Rectal smooth muscle tissue (tissue), 1 donor: ENCODE measurements at regions not wholly inside any gene's neighbourhood (a gene's known extent, or its start where the extent isn't known, plus 50 kb on each side); places are given as distances from the start of the nearest gene placed in this dataset.

Experiments used
- H3K27ac ChIP-seq: one replicate; pipeline ENCODE4 v1.7.0; 2013; ENCODE audit warnings: low read depth, low read length, inconsistent platforms
- H3K27me3 ChIP-seq: one replicate; pipeline ENCODE4 v1.7.0; 2013; ENCODE audit warnings: low read length; ENCODE audit not compliant: control insufficient read depth, insufficient read depth
- H3K36me3 ChIP-seq: one replicate; pipeline ENCODE4 v1.7.0; 2013; ENCODE audit warnings: low read length; ENCODE audit not compliant: control insufficient read depth, insufficient read depth
- H3K4me1 ChIP-seq: one replicate; pipeline ENCODE4 v1.7.0; 2013; ENCODE audit warnings: low read length; ENCODE audit not compliant: control insufficient read depth, insufficient read depth
- H3K4me3 ChIP-seq: one replicate; pipeline ENCODE4 v1.7.0; 2013; ENCODE audit warnings: low read length
- H3K9ac ChIP-seq: one replicate; pipeline ENCODE4 v1.7.0; 2013; ENCODE audit warnings: low read length

- no peaks in the 10 kb centered on the region for H3K4me1 ChIP-seq
- no peak overlapping the region for H3K9ac ChIP-seq
- H3K4me3 ChIP-seq: no peak overlapping the region
- H3K36me3 ChIP-seq: no peaks in the 10 kb centered on the region
- no peak overlapping the region for H3K27ac ChIP-seq
- H3K27me3 ChIP-seq: no peaks in the 10 kb centered on the region
These were observed 551.8 kb upstream of the TYRP1 start for GRCh38 chr9:12141422-12141821.

GRCh38 chr9:12155401-12156134 is 537.6 kb upstream of the TYRP1 start:
- no peaks in the 10 kb centered on the region for H3K4me1 ChIP-seq
- no peaks in the 10 kb centered on the region for H3K27me3 ChIP-seq
- H3K27ac ChIP-seq: no peak overlapping the region
- H3K9ac ChIP-seq: no peak overlapping the region
- no peak overlapping the region for H3K4me3 ChIP-seq
- no peaks in the 10 kb centered on the region for H3K36me3 ChIP-seq

GRCh38 chr9:12162181-12162815 is 530.9 kb upstream of the TYRP1 start:
- Histone ChIP-seq H3K36me3 (no peaks in the 10 kb centered on the region), H3K4me1 (no peaks in the 10 kb centered on the region), H3K9ac (no peak overlapping the region), H3K27me3 (no peaks in the 10 kb centered on the region), H3K4me3 (no peak overlapping the region), H3K27ac (no peak overlapping the region)

- Histone ChIP-seq H3K27me3 (no peaks in the 10 kb centered on the region), H3K36me3 (no peaks in the 10 kb centered on the region), H3K9ac (no peak overlapping the region), H3K4me1 (no peaks in the 10 kb centered on the region), H3K27ac (no peak overlapping the region), H3K4me3 (no peak overlapping the region)
These were observed 529.3 kb upstream of the TYRP1 start for GRCh38 chr9:12163723-12164458.

GRCh38 chr9:12166518-12166917 is 526.7 kb upstream of the TYRP1 start:
- no peak overlapping the region for H3K4me3 ChIP-seq
- no peak overlapping the region for H3K27ac ChIP-seq
- no peaks in the 10 kb centered on the region for H3K27me3 ChIP-seq
- H3K4me1 ChIP-seq: no peaks in the 10 kb centered on the region
- H3K9ac ChIP-seq: no peak overlapping the region
- H3K36me3 ChIP-seq: no peaks in the 10 kb centered on the region

DNA sequence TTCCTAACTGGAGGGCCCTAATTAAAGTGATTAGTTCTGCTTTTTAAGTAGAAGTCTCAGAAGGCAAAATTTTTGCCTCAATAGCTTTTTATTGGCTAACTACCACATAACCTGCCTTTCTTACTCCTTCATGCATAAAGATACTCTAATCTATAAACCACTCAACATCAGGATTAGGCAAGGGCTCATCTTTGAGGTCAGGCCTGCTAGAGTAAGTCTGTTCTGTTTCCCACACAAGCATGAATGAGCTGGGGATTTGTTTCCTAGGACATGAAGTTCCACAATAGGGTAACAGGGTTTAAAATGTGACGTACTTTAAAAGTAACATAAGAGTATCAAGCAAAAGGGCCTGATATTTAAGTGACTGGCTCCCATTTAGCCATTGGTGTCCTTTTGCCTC is 522.7 kb upstream of the TYRP1 start:
- no peak overlapping the region for H3K9ac ChIP-seq
- H3K27ac ChIP-seq: no peak overlapping the region
- H3K4me1 ChIP-seq: no peaks in the 10 kb centered on the region
- no peaks in the 10 kb centered on the region for H3K36me3 ChIP-seq
- no peak overlapping the region for H3K4me3 ChIP-seq
- H3K27me3 ChIP-seq: no peaks in the 10 kb centered on the region

DNA sequence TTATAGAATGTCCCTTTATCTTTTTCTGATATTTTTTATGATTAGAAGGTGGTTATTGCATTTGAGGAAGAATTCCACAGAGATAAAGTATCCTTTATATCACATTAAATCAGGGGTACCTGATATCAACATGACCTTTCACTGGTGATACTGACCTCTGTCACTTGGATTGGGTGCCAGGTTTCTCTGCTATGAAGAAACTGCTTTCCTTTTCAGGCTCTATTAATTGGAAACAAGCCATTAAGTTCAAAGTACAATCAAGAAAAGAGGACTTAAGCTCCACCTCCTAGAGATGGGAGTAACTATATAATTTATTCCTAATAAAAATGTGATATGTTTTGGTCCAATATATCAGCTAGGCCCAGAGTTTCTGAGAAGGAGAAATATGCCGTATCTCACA is 514.6 kb upstream of the TYRP1 start:
- H3K36me3 ChIP-seq: no peaks in the 10 kb centered on the region
- H3K4me1 ChIP-seq: no peaks in the 10 kb centered on the region
- no peak overlapping the region for H3K9ac ChIP-seq
- no peak overlapping the region for H3K27ac ChIP-seq
- no peaks in the 10 kb centered on the region for H3K27me3 ChIP-seq
- no peak overlapping the region for H3K4me3 ChIP-seq

- no peaks in the 10 kb centered on the region for H3K27me3 ChIP-seq
- no peak overlapping the region for H3K4me3 ChIP-seq
- H3K9ac ChIP-seq: no peak overlapping the region
- no peaks in the 10 kb centered on the region for H3K4me1 ChIP-seq
- no peaks in the 10 kb centered on the region for H3K36me3 ChIP-seq
- H3K27ac ChIP-seq: no peak overlapping the region
These were observed 510.4 kb upstream of the TYRP1 start for GRCh38 chr9:12182806-12183205.

DNA sequence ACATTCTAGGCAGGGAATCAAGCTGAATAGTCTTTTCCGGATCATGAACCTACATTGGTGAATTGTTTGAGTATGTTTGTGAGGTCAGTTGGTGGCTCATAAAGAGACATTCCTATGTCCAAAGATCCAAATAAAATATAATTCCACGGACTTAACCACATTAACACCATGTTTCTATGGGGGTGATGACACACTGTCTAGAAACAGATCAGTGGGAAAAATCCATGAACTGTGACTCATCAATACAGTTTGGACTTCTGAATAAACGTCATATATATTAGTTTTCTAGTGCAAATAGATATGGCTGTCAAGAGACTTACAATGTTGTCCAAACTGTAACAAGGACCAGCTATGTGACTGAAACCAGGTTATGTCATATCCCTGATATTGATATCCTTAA is 509.9 kb upstream of the TYRP1 start:
- no peaks in the 10 kb centered on the region for H3K4me1 ChIP-seq
- H3K36me3 ChIP-seq: no peaks in the 10 kb centered on the region
- H3K9ac ChIP-seq: no peak overlapping the region
- H3K27ac ChIP-seq: no peak overlapping the region
- H3K27me3 ChIP-seq: no peaks in the 10 kb centered on the region
- no peak overlapping the region for H3K4me3 ChIP-seq

DNA sequence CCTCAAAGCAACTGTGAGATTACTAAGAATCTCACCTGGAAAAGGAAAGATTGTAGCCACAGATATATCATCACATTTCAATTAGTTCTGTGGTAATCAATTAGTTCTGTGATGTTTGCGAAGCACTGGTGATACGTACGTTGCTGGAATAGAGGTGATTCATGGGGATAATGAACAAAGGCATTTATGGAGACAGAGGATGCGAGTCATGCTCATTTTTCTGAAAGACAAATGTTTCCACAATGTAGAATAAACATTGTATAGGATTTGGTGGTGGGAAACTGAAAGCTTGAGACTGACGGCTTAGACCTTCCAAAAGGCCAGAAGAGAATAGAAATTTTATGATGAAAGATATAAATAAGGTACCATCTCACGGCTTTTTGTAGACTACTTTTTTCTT is 507.3 kb upstream of the TYRP1 start:
- H3K9ac ChIP-seq: no peak overlapping the region
- H3K4me1 ChIP-seq: no peaks in the 10 kb centered on the region
- no peaks in the 10 kb centered on the region for H3K27me3 ChIP-seq
- no peak overlapping the region for H3K4me3 ChIP-seq
- no peak overlapping the region for H3K27ac ChIP-seq
- H3K36me3 ChIP-seq: no peaks in the 10 kb centered on the region

DNA sequence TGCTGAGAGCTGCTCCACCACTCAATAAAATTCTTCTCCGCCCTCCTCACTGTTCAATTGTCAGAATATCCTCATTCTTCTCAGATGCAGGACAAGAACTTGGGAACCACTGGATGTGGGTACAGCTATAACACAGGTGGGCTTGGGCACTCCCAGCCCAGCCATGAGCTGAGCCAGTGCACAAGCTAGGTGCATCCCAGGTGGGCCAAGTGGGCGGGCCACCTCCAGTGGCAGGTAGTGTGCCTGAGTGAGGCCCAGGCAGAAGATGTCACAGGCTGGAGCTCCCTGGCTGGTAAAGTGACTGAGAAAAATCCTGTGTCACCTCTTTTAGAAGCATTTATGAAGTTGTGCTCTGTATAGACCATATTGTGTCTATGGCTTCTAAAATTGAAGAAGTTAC is 501.6 kb upstream of the TYRP1 start:
- Histone ChIP-seq H3K27ac (no peak overlapping the region), H3K4me3 (no peak overlapping the region), H3K36me3 (no peaks in the 10 kb centered on the region), H3K9ac (no peak overlapping the region), H3K27me3 (no peaks in the 10 kb centered on the region), H3K4me1 (no peaks in the 10 kb centered on the region)

DNA sequence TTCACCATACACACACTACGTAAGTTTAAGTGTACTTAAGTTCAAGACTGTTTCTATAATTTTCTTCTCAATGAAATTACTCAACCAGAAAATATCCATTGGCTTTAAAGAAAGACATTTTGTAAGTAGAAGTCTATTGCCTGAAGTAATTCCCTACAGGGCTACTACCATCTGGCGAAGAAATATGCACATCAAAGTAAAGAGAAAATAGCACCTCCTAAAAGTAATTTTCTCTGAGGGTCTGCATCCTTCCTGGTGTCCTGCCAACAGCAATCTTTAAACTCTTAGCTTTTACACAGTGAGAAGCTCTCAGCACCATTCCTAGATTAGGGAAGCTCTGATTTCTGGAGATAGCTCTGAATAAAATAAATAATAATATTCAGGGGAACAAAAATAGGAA is 498.5 kb upstream of the TYRP1 start:
- Histone ChIP-seq H3K27ac (no peak overlapping the region), H3K9ac (no peak overlapping the region), H3K27me3 (no peaks in the 10 kb centered on the region), H3K4me3 (no peak overlapping the region), H3K36me3 (no peaks in the 10 kb centered on the region), H3K4me1 (no peaks in the 10 kb centered on the region)
